ENCODE measurements at regions not wholly inside any gene's neighbourhood (a gene's known extent, or its start where the extent isn't known, plus 50 kb on each side); places are given as distances from the start of the nearest gene placed in this dataset.

GRCh38 chr13:40362502-40362901, 303.9 kb downstream of the FOXO1 start:
- no peak for TF ChIP-seq CTCF (IDR thresholded peaks at IDR 0.05)
- Histone ChIP-seq H3K36me3 (no peaks in the 10 kb centered on the region), H3K4me3 (ENCODE audit: low read depth in 1 of 2, low read length in 1 of 2) (no peak overlapping the region), H3K9me3 (no peaks in the 10 kb centered on the region), H3K4me1 (ENCODE audit: control insufficient read depth in 1 of 2, insufficient read depth in 1 of 2, low read depth in 1 of 2, low read length in 1 of 2) (no peaks in the 10 kb centered on the region), H3K27me3 (no peaks in the 10 kb centered on the region), H3K27ac (no peak overlapping the region)

GRCh38 chr13:40363653-40364052, 302.8 kb downstream of the FOXO1 start:
- Histone ChIP-seq H3K4me1 (ENCODE audit: control insufficient read depth in 1 of 2, insufficient read depth in 1 of 2, low read depth in 1 of 2, low read length in 1 of 2) (no peaks in the 10 kb centered on the region), H3K9me3 (no peaks in the 10 kb centered on the region), H3K4me3 (ENCODE audit: low read depth in 1 of 2, low read length in 1 of 2) (no peak overlapping the region), H3K27ac (no peak overlapping the region), H3K36me3 (no peaks in the 10 kb centered on the region), H3K27me3 (no peaks in the 10 kb centered on the region)
- TF ChIP-seq CTCF (IDR thresholded peaks at IDR 0.05), result no peak

DNA sequence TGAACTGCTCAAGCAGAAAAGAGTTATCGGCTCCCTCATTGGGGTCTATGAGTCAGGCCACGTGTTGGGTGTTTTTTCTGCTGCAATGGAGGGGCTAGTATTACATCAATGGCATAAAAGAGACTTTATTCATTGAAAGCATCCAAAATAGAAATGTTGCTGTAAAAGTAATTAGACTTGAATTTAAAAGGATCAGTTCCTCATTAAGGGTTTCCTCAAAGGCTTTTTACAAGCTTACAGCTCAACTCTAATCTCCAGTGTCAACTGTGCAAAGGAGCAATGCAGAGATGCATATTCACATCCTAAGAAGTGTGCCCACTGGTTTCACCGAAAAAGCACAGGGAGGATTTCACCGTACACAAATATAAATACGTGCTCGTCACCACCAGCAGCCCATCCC, 300.3 kb downstream of the FOXO1 start:
- H3K36me3 ChIP-seq, result no peaks in the 10 kb centered on the region
- TF ChIP-seq CTCF (IDR thresholded peaks at IDR 0.05), result no peak
- no peaks in the 10 kb centered on the region for H3K27me3 ChIP-seq

GRCh38 chr13:40368127-40368891, 298.1 kb downstream of the FOXO1 start:
- H3K9me3 ChIP-seq, result no peaks in the 10 kb centered on the region
- no peak overlapping the region for H3K27ac ChIP-seq
- no peak overlapping the region for H3K4me3 ChIP-seq (ENCODE audit: low read depth in 1 of 2, low read length in 1 of 2)
- TF ChIP-seq CTCF (IDR thresholded peaks at IDR 0.05), result no peak
- H3K4me1 ChIP-seq (ENCODE audit: control insufficient read depth in 1 of 2, insufficient read depth in 1 of 2, low read depth in 1 of 2, low read length in 1 of 2), result no peaks in the 10 kb centered on the region
- H3K36me3 ChIP-seq, result no peaks in the 10 kb centered on the region
- H3K27me3 ChIP-seq, result no peaks in the 10 kb centered on the region

More for the DNA sequence above, 300.3 kb downstream of the FOXO1 start:
- H3K9me3 ChIP-seq, result no peaks in the 10 kb centered on the region
- H3K27ac ChIP-seq, result no peak overlapping the region
- H3K4me1 ChIP-seq (ENCODE audit: control insufficient read depth in 1 of 2, insufficient read depth in 1 of 2, low read depth in 1 of 2, low read length in 1 of 2), result no peaks in the 10 kb centered on the region
- H3K4me3 ChIP-seq (ENCODE audit: low read depth in 1 of 2, low read length in 1 of 2), result no peak overlapping the region

- Histone ChIP-seq H3K27ac (no peak overlapping the region), H3K4me3 (ENCODE audit: low read depth in 1 of 2, low read length in 1 of 2) (no peak overlapping the region), H3K9me3 (no peaks in the 10 kb centered on the region), H3K4me1 (ENCODE audit: control insufficient read depth in 1 of 2, insufficient read depth in 1 of 2, low read depth in 1 of 2, low read length in 1 of 2) (no peaks in the 10 kb centered on the region), H3K27me3 (peaks cover under 1% of the 10 kb centered on the region), H3K36me3 (no peaks in the 10 kb centered on the region)
- TF ChIP-seq CTCF (IDR thresholded peaks at IDR 0.05), result no peak
Measured at GRCh38 chr13:40370661-40371060, 295.8 kb downstream of the FOXO1 start.
